NCI-H146 treated with DMSO at 0.1 percent for 48 hours (cell line): ENCODE measurements at regions not wholly inside any gene's neighbourhood (a gene's known extent, or its start where the extent isn't known, plus 50 kb on each side); places are given as distances from the start of the nearest gene placed in this dataset.

Source experiments
- DNase-seq: peaks from one replicate; lab custom pipeline; 2025; ENCODE audit not compliant: unreplicated experiment; lab: John Stamatoyannopoulos, UW

DNA sequence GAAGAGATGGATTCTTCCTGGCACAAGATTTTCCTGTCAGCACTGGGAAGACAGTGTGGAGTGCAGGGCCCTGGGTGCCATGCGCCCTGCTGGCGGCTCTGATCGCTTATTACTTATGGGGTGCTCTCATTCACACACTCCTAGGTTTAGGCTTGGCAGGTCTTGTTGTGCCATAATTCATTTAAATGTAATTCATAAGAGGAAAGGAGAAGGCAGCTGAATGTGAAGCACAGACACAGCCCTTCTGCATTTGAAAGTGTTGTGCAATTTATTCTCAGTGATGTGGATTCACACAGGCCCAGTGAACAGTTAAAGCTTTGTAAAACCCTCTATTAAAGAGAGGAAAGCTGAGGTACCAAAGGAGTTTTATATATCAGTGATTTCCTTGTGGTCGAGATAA is 249.7 kb downstream of the C4orf33 start:
- DNase-seq, result no peak

DNA sequence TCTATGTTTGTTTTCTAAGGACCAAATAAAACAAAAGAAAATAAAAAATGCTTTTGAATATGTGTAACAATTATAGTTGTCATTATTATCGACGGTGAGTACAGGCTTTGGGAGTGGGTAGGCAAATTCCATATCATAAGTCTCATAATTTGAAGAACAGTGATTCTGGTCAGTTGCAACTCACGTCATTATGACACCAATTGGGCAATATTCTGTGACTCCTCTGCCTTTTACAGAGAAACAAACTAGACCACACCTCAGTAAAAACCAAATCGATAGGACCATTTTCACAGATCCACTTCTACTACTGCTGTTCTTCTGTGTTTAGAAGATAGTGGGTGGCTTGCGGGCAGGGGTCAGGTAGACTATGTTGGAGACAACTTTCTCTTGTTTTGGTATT is 250.1 kb downstream of the C4orf33 start:
- DNase-seq, result no peak

DNA sequence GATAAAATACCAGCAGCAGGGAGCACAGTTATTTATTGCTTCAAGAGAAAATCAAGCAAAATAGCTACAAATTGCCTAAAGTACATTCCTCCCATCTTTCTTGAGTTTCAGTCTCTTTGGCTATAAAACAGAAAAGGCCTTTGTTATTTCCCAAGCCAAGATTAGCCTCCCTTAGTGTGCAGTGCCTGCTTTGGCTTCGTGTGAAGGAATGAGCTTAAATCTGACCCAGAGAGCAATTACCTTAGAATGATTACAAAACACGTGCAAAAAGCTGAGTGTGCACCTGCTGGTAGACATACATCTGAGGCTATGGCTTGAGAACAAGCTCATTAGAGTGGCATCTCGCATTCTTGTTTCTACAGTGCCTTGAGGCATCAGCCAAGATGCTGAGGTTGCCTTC is 250.8 kb downstream of the C4orf33 start:
- no peak for DNase-seq

DNA sequence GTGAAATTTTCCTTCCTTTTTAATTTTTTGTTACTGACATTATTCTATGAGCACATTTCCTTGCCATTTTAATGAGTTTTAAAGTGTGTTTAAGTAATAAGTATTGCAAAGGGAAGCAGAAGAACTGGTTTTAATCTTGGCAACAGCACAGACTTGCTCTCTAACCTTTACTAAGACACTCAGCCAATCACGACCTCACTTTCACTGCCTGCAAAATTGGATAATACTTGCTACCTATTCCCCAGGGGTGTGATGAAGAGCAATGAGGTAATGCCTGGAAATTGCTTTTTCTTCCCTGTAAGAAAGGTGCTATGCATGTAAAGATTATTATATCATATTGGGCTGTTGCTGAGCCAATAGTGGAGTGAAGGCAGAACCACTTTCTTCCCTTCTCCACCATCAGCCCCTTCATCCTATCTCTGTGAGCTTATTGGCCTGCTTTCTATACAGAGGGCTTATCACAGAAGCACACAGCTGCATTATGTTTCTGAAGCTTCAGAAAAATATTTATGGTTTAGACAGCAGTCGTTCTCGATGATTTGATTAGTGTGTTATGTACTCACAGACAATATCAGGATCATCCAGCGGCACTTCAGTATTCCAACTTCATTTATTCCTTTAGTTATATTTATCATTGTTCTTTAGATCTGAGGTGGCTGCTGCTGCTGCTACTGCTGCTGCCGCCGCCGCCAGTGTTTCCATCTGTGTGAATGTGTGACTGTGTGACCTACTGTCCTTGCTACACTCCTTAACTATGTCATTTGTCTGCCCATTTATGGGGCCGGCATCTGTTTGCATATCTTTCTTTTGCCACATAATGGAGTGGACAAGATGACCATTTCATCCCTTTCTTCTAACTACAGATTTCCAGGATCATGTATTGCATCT is 255.1 kb downstream of the C4orf33 start:
- no peak for DNase-seq

DNA sequence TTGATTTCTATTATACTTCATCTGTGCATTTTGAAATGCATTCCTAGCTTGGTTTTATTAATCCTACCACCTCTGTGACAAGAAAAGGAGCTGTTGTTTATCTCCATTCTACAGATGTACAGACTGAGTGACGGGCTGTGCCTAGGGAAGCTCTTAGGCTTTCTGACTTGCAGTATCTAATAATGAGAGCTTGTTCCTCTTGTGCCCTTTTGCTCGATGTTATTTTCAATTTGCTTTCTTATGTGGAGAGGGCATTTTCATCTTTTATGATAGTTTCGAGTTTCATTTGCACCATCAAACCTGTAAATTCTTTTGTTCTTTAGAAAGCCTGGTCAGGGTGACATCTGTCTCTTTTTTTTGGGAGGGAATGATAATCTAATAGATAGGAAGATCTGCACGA is 256.5 kb downstream of the C4orf33 start:
- DNase-seq, result no peak

DNA sequence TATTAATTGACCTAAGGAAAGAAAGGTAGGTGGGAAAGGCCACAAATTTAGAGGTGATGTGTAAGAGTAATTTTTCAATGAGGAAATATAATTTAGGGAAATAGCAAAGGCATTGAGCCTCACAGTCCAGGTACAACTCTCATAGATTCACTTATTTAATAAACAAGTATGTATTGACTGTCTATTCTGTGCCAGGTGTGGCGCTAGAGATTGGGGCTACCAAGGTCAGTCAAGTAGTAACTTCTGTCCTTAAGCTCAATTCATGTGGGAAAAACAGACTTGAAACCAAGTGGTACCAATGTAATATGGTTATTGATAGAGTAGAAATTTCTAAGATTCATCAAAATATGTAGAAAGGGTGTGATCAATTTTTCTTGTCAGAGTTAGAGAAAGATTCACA is 257.5 kb downstream of the C4orf33 start:
- no peak for DNase-seq

DNA sequence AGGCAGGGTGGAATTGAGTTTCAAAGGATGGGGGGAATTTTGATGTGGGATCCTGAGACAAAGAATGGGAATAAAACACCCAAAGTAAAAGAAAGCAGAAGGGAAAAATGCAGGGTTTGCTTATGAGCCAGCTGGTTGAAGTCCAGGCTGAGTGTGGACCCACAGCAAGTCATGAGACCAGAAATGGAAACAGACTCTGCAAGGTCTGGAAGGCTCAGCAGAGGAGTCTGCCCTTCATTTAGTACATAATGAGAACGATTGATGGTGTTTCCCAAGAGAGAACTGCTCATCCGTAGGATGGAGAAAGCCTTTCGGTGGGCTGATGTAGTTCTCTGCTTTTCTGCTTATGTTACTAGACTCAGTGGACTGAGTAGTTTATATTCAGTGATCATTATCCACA is 259.1 kb downstream of the C4orf33 start:
- no peak for DNase-seq

DNA sequence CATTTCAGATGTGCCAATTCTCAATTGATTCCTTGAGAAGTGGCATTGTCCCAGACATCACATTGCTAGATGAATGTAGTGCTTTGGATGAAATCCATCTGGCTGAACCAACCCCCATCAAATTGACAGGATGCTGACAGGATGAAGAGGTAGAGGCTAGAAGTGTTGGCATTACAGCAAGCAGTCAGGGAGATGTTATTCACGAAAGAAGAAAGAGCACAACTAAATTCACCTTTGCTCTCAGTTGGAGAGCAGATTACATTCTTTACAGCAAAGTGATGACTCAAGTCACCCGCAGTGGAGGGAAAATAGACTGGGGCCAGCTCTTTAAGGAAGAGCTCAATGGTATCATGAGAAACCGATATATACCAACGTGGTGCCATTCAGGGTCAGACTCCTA is 259.6 kb downstream of the C4orf33 start:
- no peak for DNase-seq

DNA sequence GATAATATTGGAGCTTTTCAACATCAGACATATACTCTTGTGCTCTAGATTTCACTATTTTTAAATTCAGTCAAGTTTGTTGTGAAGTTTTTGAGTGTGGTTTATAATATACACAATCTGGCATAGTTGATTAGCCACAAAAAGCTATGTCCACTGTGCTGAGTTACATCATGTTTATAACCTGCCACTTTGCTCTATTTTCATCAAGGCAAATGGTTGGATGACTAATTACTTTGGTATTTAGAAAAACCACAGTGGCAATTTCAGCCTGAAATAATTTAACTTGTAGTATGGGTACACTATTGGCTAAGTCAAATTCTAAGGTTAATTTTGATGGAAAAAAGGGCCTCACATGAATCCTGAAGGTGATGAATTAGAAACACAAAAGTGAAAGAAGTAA is 262.6 kb downstream of the C4orf33 start:
- no peak for DNase-seq

DNA sequence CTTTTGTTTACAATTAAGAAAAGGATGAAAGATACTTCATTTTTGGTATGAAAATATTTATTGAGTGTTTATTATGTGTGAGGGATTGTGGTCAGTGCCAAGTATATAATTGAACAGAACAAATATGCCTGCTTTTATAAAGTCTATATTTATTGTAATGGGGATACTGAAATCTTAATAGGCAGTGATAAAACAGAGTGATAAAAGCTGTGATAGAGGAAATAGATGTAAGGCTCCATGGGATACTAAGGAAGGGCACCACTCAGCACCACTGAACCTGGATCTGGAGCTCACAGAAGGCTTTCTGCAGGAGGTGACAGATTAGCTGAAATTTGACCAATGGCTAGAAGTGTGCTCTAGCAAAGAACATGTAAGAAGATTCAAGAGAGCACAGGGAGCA is 263.5 kb downstream of the C4orf33 start:
- DNase-seq, result no peak

DNA sequence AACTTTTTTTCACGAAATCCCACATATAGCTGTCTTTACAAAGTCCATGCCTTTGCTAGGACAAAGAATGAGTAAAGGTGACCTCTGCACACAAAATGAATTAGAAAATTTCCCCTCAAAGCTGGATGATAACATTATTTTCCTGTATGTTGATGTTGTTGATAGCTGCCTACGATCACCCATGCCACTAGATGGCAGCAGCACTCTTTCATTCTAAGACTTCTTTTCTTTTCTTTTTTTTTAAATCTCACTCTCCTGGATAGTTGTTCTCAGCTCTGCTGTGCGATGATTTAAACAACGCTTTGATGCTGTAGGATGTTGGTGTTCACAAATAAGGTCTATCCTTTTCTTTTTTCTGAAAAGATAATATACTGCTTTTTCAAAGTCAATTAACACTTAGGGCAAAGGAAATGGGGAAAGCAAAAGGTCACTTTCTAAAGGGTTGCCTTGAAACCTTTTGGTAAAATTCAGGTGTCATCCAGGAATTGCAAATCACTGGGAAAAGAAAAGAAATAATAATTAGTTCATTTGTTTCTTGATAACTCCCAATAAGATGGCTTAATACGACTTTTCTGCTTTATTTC is 266.8 kb downstream of the C4orf33 start:
- DNase-seq, result peak; percentile 39

DNA sequence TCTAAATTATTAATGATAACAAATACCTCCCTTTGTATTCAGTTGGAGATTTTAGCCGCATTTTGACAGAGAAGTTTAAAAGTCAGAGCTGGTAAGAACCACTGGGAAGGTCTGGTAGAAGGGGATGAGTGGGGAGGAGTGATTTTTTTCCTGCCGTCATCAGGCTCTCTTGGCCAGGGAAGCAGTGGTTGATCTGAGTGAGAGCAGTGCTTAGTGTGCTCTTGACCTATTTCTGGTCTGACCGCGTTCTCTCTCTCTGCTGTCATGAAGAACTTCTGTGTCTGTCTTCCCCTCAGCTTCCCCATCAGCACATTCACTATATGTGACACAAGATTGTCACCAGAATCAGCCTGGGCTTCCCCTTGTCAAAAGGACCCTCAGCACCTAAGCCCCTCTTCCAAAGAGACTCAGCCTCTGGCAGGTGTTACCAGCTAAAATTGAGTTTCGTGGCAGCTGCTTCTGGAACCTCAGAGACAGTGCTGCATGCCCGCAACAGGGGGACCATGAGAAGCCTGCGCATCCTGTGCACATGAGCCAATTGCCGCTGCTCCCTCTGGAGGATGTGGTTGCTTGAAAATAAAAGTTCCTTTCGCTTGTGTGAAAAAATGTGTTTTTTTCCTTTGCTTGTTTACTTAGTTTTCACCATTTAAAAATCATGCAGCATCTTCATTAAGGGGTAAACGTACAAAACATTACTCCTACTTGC is 268.9 kb downstream of the C4orf33 start:
- DNase-seq, result no peak

DNA sequence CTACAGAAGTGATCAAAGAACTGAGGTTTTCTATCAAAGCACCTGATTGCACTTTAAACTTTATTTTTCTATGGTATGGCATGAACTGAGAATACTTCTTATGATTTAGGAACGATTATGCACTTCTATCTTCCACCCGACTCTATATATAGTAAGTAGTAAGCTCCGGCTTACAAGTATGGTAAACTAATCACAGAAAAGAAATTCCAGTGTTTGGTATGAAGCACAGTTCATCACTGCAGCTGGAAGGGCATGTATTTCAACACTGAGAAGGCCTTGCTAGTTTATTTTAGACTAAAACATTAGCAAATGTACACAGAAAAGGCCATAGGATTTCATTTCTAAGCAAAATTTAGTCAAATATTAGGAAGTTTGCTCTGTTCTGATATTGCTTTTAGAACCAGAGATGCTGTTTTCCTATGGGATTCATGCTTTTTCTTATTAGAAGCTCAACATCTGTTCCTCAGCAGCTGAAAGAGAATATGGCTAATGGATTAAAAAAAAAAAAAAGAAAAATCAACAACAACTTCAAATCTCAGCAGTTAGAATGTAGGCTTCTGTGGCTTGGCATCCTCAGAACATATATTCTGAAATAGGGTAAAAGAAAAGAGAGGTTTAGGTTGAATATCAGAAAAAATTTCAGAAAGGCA is 273.5 kb downstream of the C4orf33 start:
- no peak for DNase-seq

DNA sequence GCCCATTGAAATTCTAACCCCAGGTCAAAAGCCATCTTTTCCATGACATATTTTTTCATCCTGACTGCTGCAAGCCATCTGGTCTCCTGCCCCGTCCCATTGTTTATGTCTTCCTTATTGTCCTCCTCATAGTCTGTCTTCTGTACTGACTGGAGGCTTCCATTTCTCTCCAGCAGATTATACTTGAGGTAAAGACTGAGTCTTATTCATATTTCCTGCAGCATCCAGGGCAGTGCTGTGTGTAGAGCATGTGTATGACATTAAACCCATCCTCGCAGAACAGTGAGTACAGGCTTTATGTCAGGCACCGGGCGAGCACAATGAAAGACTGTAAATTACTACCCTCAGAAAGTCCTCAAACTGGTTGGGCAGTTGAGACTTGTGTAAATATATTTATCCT is 275.1 kb downstream of the C4orf33 start:
- no peak for DNase-seq

DNA sequence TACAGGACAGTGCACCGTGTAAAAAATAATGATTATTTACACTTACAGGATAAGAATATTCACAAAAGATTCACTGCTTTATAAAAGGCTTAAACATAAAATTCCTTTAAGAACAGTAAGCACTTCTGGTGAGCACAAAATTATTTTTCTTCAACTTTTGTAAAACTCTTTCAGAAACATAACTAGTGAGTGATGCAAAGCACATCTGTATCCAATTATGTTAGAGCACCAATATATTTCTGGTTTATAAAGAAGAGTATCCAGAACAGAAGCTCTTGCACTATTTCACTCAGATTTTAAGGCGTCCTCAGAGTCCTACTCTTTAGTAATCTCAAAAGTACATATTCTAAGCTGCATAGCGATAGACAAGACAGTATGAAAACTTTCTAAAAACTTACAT is 276.0 kb downstream of the C4orf33 start:
- no peak for DNase-seq

DNA sequence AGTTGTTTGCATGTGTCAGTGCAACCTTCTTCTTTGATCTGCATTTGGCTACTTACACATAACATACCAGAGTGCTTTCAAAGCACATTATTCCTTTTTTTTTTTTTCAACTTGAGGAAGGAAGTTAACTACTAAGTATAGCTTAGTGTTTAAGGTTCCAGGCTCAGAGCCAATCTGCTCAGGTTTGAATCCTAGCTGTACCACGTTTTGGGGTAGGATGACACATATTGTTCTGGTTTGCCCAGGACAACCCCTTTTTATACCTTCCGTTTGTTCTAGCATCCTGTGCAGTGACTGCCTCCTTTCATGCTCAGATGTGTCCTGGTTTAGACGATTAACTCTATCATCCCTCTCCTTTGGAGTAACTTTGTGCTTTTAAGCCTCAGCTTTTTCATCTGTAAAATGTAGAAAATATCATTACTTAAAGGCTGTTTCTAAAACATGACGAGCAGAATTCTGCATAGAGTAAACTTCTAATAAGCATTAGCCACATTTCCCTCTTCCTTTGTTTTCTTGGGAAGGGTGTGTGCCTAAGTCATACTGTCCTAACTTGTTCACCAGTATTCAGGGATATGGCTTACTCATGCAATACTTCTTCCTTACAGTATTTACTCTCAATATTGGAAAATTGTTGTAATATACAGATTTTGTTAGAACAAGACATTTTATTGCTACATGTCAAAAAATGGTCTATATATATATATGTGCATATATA is 281.3 kb downstream of the C4orf33 start:
- no peak for DNase-seq

DNA sequence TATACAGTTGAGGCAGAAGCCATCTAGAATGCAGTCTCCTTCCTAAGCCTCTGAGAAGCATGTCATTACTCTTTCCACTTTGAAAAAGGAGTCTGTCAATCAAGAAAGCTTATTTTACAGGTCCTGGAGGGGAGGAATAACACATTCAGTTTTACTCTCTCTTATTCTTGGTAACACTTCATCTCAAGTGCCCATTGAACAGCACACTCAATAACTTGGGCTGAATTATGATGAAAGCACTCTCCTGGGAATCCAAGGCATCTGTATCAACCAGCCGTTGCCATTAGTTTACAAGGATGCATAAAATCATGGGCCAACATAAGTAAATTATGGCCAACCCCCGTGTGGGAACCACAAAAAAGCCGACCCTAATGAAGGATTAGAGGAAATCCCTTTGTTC is 282.4 kb downstream of the C4orf33 start:
- no peak for DNase-seq

DNA sequence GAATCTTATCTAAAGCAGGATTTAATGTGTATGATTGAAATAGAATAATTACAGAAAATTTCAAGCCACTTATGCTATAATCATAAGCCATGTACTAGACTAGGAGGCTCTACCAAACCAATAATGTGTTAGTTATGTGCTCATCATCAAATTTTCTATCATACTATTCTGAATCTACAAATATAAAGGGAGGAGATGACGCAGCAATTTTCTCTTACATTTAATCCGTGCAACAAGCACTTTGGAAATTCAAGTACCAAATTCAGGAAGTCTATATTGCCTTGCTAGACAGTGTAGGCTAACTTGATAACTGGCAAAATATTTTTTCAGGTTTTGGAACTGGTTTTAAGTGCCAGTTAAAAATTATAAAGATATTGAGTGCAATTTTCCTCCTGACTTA is 283.5 kb downstream of the C4orf33 start:
- no peak for DNase-seq

DNA sequence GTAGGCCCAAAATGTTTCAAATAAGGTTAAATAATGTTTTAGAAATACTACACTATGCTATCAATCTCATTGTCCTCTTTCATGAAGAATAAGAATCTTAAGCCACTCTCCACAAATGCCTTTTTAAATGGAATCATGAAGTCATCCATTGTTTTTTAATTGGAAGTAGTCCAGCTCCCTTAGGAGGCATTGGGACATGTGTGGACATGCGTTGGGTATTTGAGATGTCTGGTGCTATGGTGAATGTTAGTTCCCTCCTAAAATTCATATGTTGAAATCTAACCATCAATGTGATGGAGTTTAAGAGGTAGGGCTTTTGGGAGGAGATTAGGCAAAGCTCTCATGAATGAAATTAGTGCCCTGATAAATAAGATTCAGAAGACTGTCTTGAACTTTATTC is 289.0 kb downstream of the C4orf33 start:
- DNase-seq, result no peak

DNA sequence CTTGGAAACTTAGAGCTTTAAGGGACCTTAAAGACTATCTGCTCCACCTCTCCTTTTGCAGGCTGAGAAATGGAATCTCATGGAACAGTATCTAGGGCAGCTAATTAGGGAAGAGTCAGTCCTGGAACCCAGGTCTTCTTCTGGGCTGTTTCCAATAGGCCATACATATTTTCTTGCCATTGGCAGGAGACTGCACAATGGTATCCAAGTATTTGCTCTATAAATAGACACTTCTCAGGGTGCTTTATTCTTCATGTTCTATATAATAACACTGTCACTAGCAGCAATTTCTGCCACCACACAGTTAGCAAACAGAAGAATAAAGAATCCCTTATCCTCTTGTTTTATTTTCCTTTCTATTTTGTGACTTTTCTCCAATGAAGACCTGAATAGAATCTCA is 291.7 kb downstream of the C4orf33 start:
- no peak for DNase-seq

DNA sequence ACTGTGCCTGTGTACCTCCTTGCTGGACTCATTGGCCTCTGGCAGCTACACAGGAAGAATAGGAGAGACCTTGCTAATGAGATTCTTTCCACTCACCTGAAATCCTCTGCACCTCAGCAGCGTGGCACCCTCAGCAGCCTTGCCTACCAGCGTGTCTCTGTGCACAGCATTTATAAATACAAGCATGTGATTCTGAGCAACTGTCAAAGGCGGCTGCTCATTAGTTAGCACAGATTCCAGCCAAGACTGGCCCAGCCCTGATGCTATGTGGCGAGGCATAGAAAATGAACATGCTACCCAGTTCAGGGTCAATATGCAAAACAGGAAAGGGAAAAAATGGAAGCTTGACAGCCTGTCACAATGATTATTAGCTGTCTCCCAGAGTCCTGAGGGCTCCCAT is 298.0 kb downstream of the C4orf33 start:
- DNase-seq, result no peak
